ENCODE measurements at regions not wholly inside any gene's neighbourhood (a gene's known extent, or its start where the extent isn't known, plus 50 kb on each side); places are given as distances from the start of the nearest gene placed in this dataset.

- DNase-seq = no peak
- no peak for TF ChIP-seq CTCF (conservative IDR thresholded peaks at IDR 0.05)
- Histone ChIP-seq H3T11ph (ENCODE audit: low read length) (no peak overlapping the region), H2AK5ac (ENCODE audit: insufficient read length, low read length) (no peak overlapping the region), H3K56ac (ENCODE audit: insufficient read length, low read depth, low read length) (no peak overlapping the region), H4K5ac (ENCODE audit: insufficient read length, low read depth, low read length) (no peak overlapping the region), H3K79me1 (ENCODE audit: insufficient read depth, low read depth, low read length, poor library complexity, severe bottlenecking) (no peaks in the 10 kb centered on the region), H2BK5ac (ENCODE audit: insufficient read length, low read length) (no peak overlapping the region), H2BK120ac (ENCODE audit: low read depth, low read length, poor library complexity, severe bottlenecking) (no peak overlapping the region), H3K27ac (ENCODE audit: insufficient read length, low read depth, low read length) (no peak overlapping the region), H3K9ac (ENCODE audit: extremely low read depth, insufficient read length, low read length) (no peak overlapping the region), H3K79me2 (ENCODE audit: insufficient read depth, low read length) (no peaks in the 10 kb centered on the region), H3K23ac (ENCODE audit: insufficient read length, low read depth, low read length) (no peak overlapping the region), H3K4me1 (ENCODE audit: insufficient read depth, low read length) (peaks cover 6% of the 10 kb centered on the region; the same call in 1 of the 2 replicates), H2BK15ac (ENCODE audit: low read depth, low read length) (no peak overlapping the region), H4K91ac (ENCODE audit: insufficient read length, low read depth, low read length) (no peak overlapping the region), H4K20me1 (ENCODE audit: control insufficient read depth, insufficient read depth, insufficient read length) (no peaks in the 10 kb centered on the region), H3K18ac (ENCODE audit: insufficient read length, low read depth, low read length) (no peak overlapping the region), H3K4ac (ENCODE audit: low read depth, low read length) (no peak overlapping the region), H3K4me2 (ENCODE audit: insufficient read depth, insufficient read length, low read length) (no peak overlapping the region), H4K8ac (replicated peaks; ENCODE audit: insufficient read length, low read depth, low read length) (no peak overlapping the region), H3K9me3 (ENCODE audit: control insufficient read depth, low read depth, low read length) (no peaks in the 10 kb centered on the region), H2BK12ac (ENCODE audit: insufficient read length, low read depth, low read length) (no peak overlapping the region), H2BK20ac (ENCODE audit: low read depth, low read length, poor library complexity, severe bottlenecking) (no peak overlapping the region), H3K14ac (ENCODE audit: insufficient read depth, low read length) (no peak overlapping the region), H2AFZ (ENCODE audit: low read length) (no peak overlapping the region), H3K23me2 (ENCODE audit: insufficient read length, low read depth, low read length, poor library complexity, severe bottlenecking) (no peaks in the 10 kb centered on the region), H3K27me3 (ENCODE audit: insufficient read depth, low read length) (no peaks in the 10 kb centered on the region)
- H3K9me3 Mint-ChIP-seq = peaks cover 15 to 17% of the 10 kb centered on the region in 2 experiments
- peaks cover 24 to 25% of the 10 kb centered on the region in 2 experiments for H3K4me1 Mint-ChIP-seq
- no peaks in the 10 kb centered on the region for H3K27me3 Mint-ChIP-seq (ENCODE audit: low read depth)
- peaks cover 5 to 16% (median 5%) of the 10 kb centered on the region in 3 experiments; a peak in 6 of 7 replicates for H3K36me3 Mint-ChIP-seq (ENCODE audit: insufficient read depth in 1 of 3, low read depth in 3 of 3)
- no peak overlapping the region for H3K27ac Mint-ChIP-seq
- no peak overlapping the region for H3K4me3 Mint-ChIP-seq
Observed at GRCh38 chr10:33529234-33529633, 194.8 kb upstream of the NRP1 start.

Measured in H9 (cell line).